Transverse colon (tissue), 4 donors: ENCODE measurements at regions not wholly inside any gene's neighbourhood (a gene's known extent, or its start where the extent isn't known, plus 50 kb on each side); places are given as distances from the start of the nearest gene placed in this dataset.

ENCODE experiments used
- DNase-seq: peaks from one replicate; pipeline ENCODE4 v3.0.0-alpha.2; 2019
- H3K27ac ChIP-seq, 4 donors: fragments of 200-600 bp; sonication (generic); 2 replicates each; pipeline ENCODE4 v1.5.1; 2016 to 2018; ENCODE audit warnings: inconsistent platforms in 4 of 4
- H3K27me3 ChIP-seq: fragments of 200-600 bp; sonication (generic); 2 replicates; pipeline ENCODE4 v1.5.1; 2017; ENCODE audit warnings: inconsistent platforms
- H3K36me3 ChIP-seq, 4 donors: fragments of 200-600 bp; sonication (generic); 2 replicates each; pipeline ENCODE4 v1.5.1; 2017 to 2019; ENCODE audit warnings: inconsistent platforms in 4 of 4
- H3K4me1 ChIP-seq, 4 donors: fragments of 200-600 bp; sonication (generic); 2 replicates each; pipeline ENCODE4 v1.5.1; 2017 to 2020; ENCODE audit warnings: inconsistent platforms in 4 of 4
- H3K4me3 ChIP-seq, 4 donors: fragments of 200-600 bp; sonication (generic); 1 replicate in 1 of 4; 2 replicates in 3 of 4; pipeline versions ENCODE4 v1.5.1 to v1.6.1; 2017 to 2019; ENCODE audit warnings: inconsistent platforms in 4 of 4
- H3K9me3 ChIP-seq, 2 donors: fragments of 200-600 bp; sonication (generic); 2 replicates each; pipeline ENCODE4 v1.5.1; 2017 to 2019; ENCODE audit warnings: inconsistent platforms in 2 of 2
- CTCF ChIP-seq, 5 experiments: fragments of 200-600 bp in 3 of 5; fragments of 450-650 bp in 2 of 5; sonication (generic) in 3 of 5; IDR thresholded peaks; 1 replicate in 2 of 5; 2 replicates in 3 of 5; pipeline ENCODE4 v1.5.1; 2016 to 2017; ENCODE audit warnings: antibody characterized with exemption in 5 of 5, inconsistent platforms in 3 of 5, mild to moderate bottlenecking in 2 of 5, moderate library complexity in 1 of 5
- EP300 ChIP-seq: sonication (generic); formaldehyde crosslinking; IDR thresholded peaks from one replicate; pipeline ENCODE4 v1.6.1; 2017; ENCODE audit warnings: antibody characterized with exemption, low read depth
- POLR2A ChIP-seq: fragments of 450-650 bp; IDR thresholded peaks from one replicate; pipeline ENCODE4 v1.6.1; 2016; ENCODE audit warnings: antibody characterized with exemption, mild to moderate bottlenecking, moderate library complexity
- POLR2AphosphoS5 ChIP-seq, 3 donors: sonication (generic); formaldehyde crosslinking; IDR thresholded peaks; one replicate each; pipeline ENCODE4 v1.6.1; 2016; ENCODE audit warnings: antibody characterized with exemption in 3 of 3
- WGBS, 2 donors: methylation state at CpG; one replicate each; pipeline ENCODE4 v1.1.5; 2018; ENCODE audit warnings: low coverage in 1 of 2; 5-methylcytosine and 5-hydroxymethylcytosine counted together
- in situ Hi-C, 4 donors: fragments of 200-750 bp; cut with MboI; loops; one replicate each; pipeline versions ENCODE4 v1.15.0 to v1.15.1; 2017; ENCODE audit warnings: low sequenced_read_pairs in 3 of 4, low pct_ligation_motif_present in 1 of 4, low pct_unique_long_range_greater_than_20kb in 1 of 4
- intact Hi-C: fragments of 100-400 bp; cut with DNase I; formaldehyde crosslinking; loops from one replicate; pipeline ENCODE4 v1.15.1; 2023; ENCODE audit warnings: low total_unique reads

- 57 to 74% methylated on average over 2 of the region's 2 CpGs for WGBS, 2 donors
- TF ChIP-seq POLR2A (no peak), EP300 (no peak), POLR2AphosphoS5 (IDR thresholded peaks at IDR 0.05) (no peak), CTCF (IDR thresholded peaks at IDR 0.05) (no peak)
- DNase-seq: no peak
- no peak overlapping the region for H3K27ac ChIP-seq
- intact Hi-C loops: no loop called here
- no peaks in the 10 kb centered on the region for H3K27me3 ChIP-seq
- H3K36me3 ChIP-seq: no peaks in the 10 kb centered on the region
- no peak overlapping the region for H3K4me3 ChIP-seq
- no peaks in the 10 kb centered on the region for H3K9me3 ChIP-seq
- in situ Hi-C loops: no loop called here
- H3K4me1 ChIP-seq: no peaks in the 10 kb centered on the region
These were observed 905.5 kb downstream of the UQCRFS1 start for GRCh38 chr19:28307487-28307886.

GRCh38 chr19:28305513-28305912 lies 907.4 kb downstream of the UQCRFS1 start:
- WGBS, 2 donors: 65 to 80% methylated on average over 1 to 4 of the region's 4 CpGs
- no peak overlapping the region for H3K4me3 ChIP-seq
- H3K27ac ChIP-seq: no peak overlapping the region
- no peak for DNase-seq
- no peaks in the 10 kb centered on the region for H3K4me1 ChIP-seq
- no peaks in the 10 kb centered on the region for H3K36me3 ChIP-seq
- in situ Hi-C loops (no loop called here), intact Hi-C loops (no loop called here)
- no peaks in the 10 kb centered on the region for H3K9me3 ChIP-seq
- TF ChIP-seq POLR2AphosphoS5 (IDR thresholded peaks at IDR 0.05): no peak
- no peak for TF ChIP-seq EP300
- no peak for TF ChIP-seq POLR2A
- no peak for TF ChIP-seq CTCF (IDR thresholded peaks at IDR 0.05)
- H3K27me3 ChIP-seq: no peaks in the 10 kb centered on the region

GRCh38 chr19:28303502-28303901 lies 909.4 kb downstream of the UQCRFS1 start:
- TF ChIP-seq CTCF (IDR thresholded peaks at IDR 0.05) (no peak), POLR2A (no peak), EP300 (no peak), POLR2AphosphoS5 (IDR thresholded peaks at IDR 0.05) (no peak)
- WGBS, 2 donors: 77% methylated on average over 7 of the region's 7 CpGs; no CpG with 5 or more reads in 1 of the 2 donors
- intact Hi-C loops (no loop called here), in situ Hi-C loops (no loop called here)
- H3K4me1 ChIP-seq: no peaks in the 10 kb centered on the region
- H3K9me3 ChIP-seq: no peaks in the 10 kb centered on the region
- H3K27ac ChIP-seq: no peak overlapping the region
- no peak for DNase-seq
- no peak overlapping the region for H3K4me3 ChIP-seq
- H3K27me3 ChIP-seq: no peaks in the 10 kb centered on the region
- no peaks in the 10 kb centered on the region for H3K36me3 ChIP-seq

- H3K27ac ChIP-seq: no peak overlapping the region
These were observed 911.0 kb downstream of the UQCRFS1 start for GRCh38 chr19:28301961-28302360.

More at GRCh38 chr19:28301961-28302360, 911.0 kb downstream of the UQCRFS1 start:
- Histone ChIP-seq H3K27me3 (no peaks in the 10 kb centered on the region), H3K9me3 (no peaks in the 10 kb centered on the region), H3K36me3 (no peaks in the 10 kb centered on the region), H3K4me1 (no peaks in the 10 kb centered on the region), H3K4me3 (no peak overlapping the region)
- intact Hi-C loops: no loop called here
- no peak for DNase-seq
- in situ Hi-C loops: no loop called here
- 76% methylated on average over 5 of the region's 5 CpGs; no CpG with 5 or more reads in 1 of the 2 donors for WGBS, 2 donors
- no peak for TF ChIP-seq CTCF (IDR thresholded peaks at IDR 0.05)
- TF ChIP-seq POLR2AphosphoS5 (IDR thresholded peaks at IDR 0.05): no peak
- TF ChIP-seq EP300: no peak
- TF ChIP-seq POLR2A: no peak
